B cell (primary cell): ENCODE measurements at regions not wholly inside any gene's neighbourhood (a gene's known extent, or its start where the extent isn't known, plus 50 kb on each side); places are given as distances from the start of the nearest gene placed in this dataset.

Experiments
- CTCF ChIP-seq: fragments of 200-600 bp; IDR thresholded peaks from one replicate; pipeline ENCODE4 v1.8.0; 2022; ENCODE audit warnings: antibody characterized with exemption, mild to moderate bottlenecking
- EZH2 ChIP-seq: IDR thresholded peaks from 2 replicates; pipeline ENCODE4 v1.6.1; 2012; ENCODE audit warnings: borderline replicate concordance, low read depth, mild to moderate bottlenecking, moderate library complexity, low read length; ENCODE audit not compliant: insufficient read depth, poor library complexity, severe bottlenecking

GRCh38 chr4:164508771-164509170 is 245.2 kb upstream of the SMIM31 start:
- TF ChIP-seq CTCF, result no peak
- no peak for TF ChIP-seq EZH2
